HG02938 (cell line): ENCODE measurements at regions not wholly inside any gene's neighbourhood (a gene's known extent, or its start where the extent isn't known, plus 50 kb on each side); places are given as distances from the start of the nearest gene placed in this dataset.
"Not testable (repeated sequence)": the region's sequence is repeated elsewhere in the genome, so short reads cannot be mapped to it uniquely, and the experiment has no call there.

ENCODE experiments used
- ATAC-seq: cut with Tn5 transposase; IDR thresholded peaks from one replicate; pipeline ENCODE4 v1.9.1; 2021; ENCODE audit warnings: mild to moderate bottlenecking, moderate library complexity; ENCODE audit not compliant: unreplicated experiment

- no peak for ATAC-seq
Measured at GRCh38 chr16:66247516-66248481, 118.7 kb upstream of the CDH5 start.

- ATAC-seq = no peak
Measured at GRCh38 chr16:66245868-66246267, 120.6 kb upstream of the CDH5 start.

- ATAC-seq = no peak
Measured at GRCh38 chr16:66245072-66245471, 121.4 kb upstream of the CDH5 start.

GRCh38 chr16:66242672-66243071 lies 123.8 kb upstream of the CDH5 start:
- ATAC-seq = no peak

GRCh38 chr16:66242206-66242605 lies 124.3 kb upstream of the CDH5 start:
- ATAC-seq = not testable (repeated sequence)

GRCh38 chr16:66240631-66241395 lies 125.7 kb upstream of the CDH5 start:
- ATAC-seq = no peak

GRCh38 chr16:66240088-66240487 lies 126.4 kb upstream of the CDH5 start:
- no peak for ATAC-seq

GRCh38 chr16:66238696-66239095 lies 127.8 kb upstream of the CDH5 start:
- ATAC-seq = no peak

GRCh38 chr16:66236301-66236700 lies 130.2 kb upstream of the CDH5 start:
- no peak for ATAC-seq

- ATAC-seq = no peak
Measured at GRCh38 chr16:66231452-66232160, 134.9 kb upstream of the CDH5 start.

GRCh38 chr16:66229651-66230050 lies 136.8 kb upstream of the CDH5 start:
- ATAC-seq = no peak

- no peak for ATAC-seq
Measured at GRCh38 chr16:66228792-66229191, 137.7 kb upstream of the CDH5 start.

GRCh38 chr16:66227766-66228530 lies 138.5 kb upstream of the CDH5 start:
- ATAC-seq = no peak

- no peak for ATAC-seq
Measured at GRCh38 chr16:66226762-66227161, 139.7 kb upstream of the CDH5 start.

- no peak for ATAC-seq
Measured at GRCh38 chr16:66225696-66226095, 140.8 kb upstream of the CDH5 start.

- no peak for ATAC-seq
Measured at GRCh38 chr16:66224626-66225025, 141.9 kb upstream of the CDH5 start.

GRCh38 chr16:66224186-66224585 lies 142.3 kb upstream of the CDH5 start:
- no peak for ATAC-seq

GRCh38 chr16:66223176-66223780 lies 143.2 kb upstream of the CDH5 start:
- no peak for ATAC-seq

GRCh38 chr16:66222756-66223155 lies 143.7 kb upstream of the CDH5 start:
- ATAC-seq = no peak

- ATAC-seq = no peak
Measured at GRCh38 chr16:66220702-66221101, 145.8 kb upstream of the CDH5 start.
